DOHH2 (cell line): ENCODE measurements at regions not wholly inside any gene's neighbourhood (a gene's known extent, or its start where the extent isn't known, plus 50 kb on each side); places are given as distances from the start of the nearest gene placed in this dataset.

ENCODE experiments used
- EZH2phosphoT487 ChIP-seq: fragments of 200-600 bp; sonication (generic); IDR thresholded peaks from 2 replicates; pipeline ENCODE4 v1.6.1; 2017; ENCODE audit warnings: borderline replicate concordance, mild to moderate bottlenecking, antibody characterized with exemption, low read length, moderate library complexity, mixed read lengths
- TF ChIP-seq, protein P1 (sequence below): fragments of 200-600 bp; sonication (generic); IDR thresholded peaks from one replicate; pipeline ENCODE4 v1.5.1; 2014; ENCODE audit warnings: antibody characterized with exemption, mild to moderate bottlenecking, low read depth, low read length; ENCODE audit not compliant: poor library complexity, severe bottlenecking

DNA sequence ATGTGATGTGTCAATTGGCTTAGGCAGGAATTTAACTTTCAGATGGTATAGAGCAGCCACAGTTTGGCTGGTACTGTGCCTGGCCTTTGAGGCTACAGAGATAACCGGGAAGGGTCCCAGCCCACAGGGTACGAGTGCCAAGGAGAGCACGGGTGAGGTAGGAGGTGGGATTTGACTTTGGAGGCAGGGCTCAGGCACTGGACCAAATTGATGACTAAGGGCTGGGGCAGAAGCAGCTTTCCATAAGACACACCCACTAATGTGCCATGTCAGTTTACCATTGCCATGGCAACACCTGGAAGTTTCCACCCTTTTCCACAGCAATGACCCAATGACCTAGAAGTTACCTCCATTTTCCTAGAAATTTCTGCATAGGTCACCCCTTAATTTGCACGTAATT, 466.2 kb downstream of the TSHZ3 start:
- TF ChIP-seq, protein P1, sequence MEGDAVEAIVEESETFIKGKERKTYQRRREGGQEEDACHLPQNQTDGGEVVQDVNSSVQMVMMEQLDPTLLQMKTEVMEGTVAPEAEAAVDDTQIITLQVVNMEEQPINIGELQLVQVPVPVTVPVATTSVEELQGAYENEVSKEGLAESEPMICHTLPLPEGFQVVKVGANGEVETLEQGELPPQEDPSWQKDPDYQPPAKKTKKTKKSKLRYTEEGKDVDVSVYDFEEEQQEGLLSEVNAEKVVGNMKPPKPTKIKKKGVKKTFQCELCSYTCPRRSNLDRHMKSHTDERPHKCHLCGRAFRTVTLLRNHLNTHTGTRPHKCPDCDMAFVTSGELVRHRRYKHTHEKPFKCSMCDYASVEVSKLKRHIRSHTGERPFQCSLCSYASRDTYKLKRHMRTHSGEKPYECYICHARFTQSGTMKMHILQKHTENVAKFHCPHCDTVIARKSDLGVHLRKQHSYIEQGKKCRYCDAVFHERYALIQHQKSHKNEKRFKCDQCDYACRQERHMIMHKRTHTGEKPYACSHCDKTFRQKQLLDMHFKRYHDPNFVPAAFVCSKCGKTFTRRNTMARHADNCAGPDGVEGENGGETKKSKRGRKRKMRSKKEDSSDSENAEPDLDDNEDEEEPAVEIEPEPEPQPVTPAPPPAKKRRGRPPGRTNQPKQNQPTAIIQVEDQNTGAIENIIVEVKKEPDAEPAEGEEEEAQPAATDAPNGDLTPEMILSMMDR, result no peak
- no peak for TF ChIP-seq EZH2phosphoT487
